ENCODE measurements at regions not wholly inside any gene's neighbourhood (a gene's known extent, or its start where the extent isn't known, plus 50 kb on each side); places are given as distances from the start of the nearest gene placed in this dataset.

- no peak for DNase-seq
Observed at GRCh38 chr6:104617591-104617990, 242.1 kb downstream of the HACE1 start.

GRCh38 chr6:104614394-104614793 is 245.3 kb downstream of the HACE1 start:
- no peak for DNase-seq

DNA sequence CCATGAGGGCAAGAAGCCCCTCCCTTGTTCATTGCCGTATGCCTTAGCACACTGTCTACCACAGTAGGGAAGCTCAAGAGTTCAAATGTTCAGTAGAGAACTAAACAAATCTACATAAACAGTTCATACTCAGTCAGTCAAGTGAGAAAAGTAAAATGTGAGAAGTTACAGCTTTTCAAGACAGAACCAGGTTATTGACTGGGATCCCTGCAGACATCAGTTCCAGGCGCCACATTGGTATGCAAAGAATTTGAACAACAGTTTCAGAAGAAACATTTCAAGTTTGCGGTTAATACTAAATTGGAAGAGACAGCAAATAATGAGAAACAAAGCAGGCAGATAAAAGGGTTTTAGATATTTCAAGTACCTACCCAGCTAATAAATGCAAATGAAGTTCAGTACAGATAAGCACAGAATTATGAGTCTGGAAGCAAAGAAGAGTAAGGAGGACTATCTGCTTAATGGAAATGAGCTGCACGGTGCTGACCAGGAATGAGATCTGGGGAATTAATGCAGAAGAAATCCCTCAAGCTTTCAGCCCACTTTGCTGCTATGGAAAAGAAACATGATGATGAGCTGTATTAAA is 246.2 kb downstream of the HACE1 start:
- no peak for DNase-seq

- DNase-seq = no peak
Observed at GRCh38 chr6:104612541-104612940, 247.2 kb downstream of the HACE1 start.

- DNase-seq = no peak
Observed at GRCh38 chr6:104608101-104608500, 251.6 kb downstream of the HACE1 start.

- no peak for DNase-seq
Observed at GRCh38 chr6:104607501-104607900, 252.2 kb downstream of the HACE1 start.

- DNase-seq = no peak
Observed at GRCh38 chr6:104606361-104606760, 253.4 kb downstream of the HACE1 start.

DNA sequence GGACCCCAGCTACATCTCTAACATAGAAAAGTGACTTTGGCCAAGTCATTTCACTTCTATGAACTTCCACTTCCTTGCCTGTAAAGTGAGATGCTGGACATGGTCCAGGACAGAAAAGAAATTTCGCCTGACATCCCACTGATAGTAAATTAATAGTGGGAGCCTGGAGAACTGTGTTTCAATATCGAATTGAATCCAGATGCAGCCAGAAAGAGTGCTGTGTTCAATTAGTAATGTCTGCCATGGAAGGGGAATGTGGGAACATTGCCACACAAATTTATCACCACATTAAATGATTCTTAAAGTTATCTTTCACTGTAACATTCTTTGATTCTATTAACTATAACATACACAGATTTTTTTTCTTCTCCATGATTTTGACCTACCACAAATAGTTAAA is 255.0 kb downstream of the HACE1 start:
- no peak for DNase-seq

- DNase-seq = no peak
Observed at GRCh38 chr6:104603108-104603745, 256.5 kb downstream of the HACE1 start.

DNA sequence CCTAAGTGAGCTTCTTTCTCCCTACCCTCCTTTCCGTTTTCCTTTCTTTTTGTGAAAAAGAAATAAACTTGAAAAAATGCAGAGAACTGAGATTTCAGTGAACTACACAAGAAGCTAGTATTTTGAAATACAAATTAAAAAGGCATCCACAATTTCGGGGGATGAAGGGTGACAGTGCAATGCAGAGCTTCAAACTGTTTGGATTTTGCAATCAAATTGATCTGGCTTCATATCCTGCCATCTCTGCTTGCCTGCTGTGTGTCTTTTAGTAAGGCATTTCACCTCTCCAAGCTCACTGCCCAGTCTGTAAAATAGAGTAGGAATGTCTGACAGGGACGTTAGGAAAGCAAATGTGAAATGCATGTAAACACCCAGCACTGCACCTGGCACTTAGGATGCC is 258.0 kb downstream of the HACE1 start:
- DNase-seq = no peak

DNA sequence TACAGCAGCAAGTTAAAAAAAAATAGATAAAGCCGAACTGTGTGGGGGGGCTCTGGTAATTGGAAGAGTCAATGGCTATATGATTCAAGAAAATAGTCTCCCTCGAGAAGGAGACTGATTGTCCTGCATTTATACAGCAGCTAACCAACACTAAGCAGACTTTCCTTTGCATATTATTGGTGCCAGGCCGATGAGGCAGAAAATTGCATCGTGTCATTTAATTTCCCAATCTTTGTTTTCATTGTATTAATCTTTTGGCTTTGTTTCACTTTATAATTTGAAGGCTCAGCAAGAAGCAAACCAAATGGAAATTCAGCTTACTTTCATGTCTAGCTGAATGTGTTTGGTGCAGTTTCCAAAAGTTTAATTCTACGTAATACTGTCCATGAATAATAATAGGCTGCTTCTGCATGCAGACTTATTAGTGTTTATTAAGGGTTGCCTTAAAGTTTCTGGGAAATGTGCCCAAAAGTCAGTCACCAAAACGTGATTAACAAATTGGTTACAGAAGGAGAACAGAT is 258.5 kb downstream of the HACE1 start:
- DNase-seq = no peak

GRCh38 chr6:104600639-104600931 is 259.1 kb downstream of the HACE1 start:
- no peak for DNase-seq

GRCh38 chr6:104599821-104600638 is 259.7 kb downstream of the HACE1 start:
- no peak for DNase-seq

DNA sequence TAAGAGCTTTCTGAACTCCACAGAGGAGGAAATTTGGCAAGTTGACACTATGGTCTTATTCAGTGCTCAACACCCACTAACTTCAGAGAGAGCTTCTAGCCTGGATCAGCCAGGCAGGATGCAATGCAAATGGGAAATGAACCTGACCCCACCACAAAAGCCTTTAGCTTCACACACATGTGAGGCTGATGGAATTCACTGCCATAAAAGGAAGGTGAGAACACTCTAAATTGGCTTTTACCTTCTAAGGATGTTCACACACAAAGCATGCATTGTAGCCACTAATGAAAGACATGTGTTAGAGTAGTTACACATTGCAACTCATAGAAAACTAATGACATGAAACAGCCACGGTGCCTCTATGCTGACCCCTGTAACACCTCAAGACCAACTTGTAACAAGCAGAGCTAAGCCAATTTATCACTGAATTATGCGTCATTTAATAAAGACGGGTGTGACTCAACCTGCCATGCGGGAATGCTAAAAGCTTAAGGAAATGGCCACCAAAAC is 262.1 kb downstream of the HACE1 start:
- DNase-seq = no peak

DNA sequence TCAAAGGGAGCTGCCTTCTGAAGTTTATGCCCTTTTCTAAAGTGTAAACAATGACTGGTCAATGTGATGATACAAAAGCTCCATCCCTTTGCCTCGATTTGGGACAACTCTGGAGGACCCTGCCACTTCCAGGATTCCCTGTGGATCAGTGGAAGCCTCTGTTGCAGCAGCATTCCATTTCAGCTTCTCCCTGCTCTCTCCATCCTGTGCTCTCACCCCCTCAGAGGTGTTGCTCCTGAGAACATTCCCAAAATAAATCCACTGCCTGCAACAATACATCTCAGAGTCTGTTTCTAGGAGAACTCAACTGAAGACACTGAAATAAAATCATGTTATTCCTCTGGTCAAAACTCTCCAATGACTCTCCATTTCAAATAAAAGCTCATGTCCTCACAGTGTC is 263.6 kb downstream of the HACE1 start:
- DNase-seq = no peak

GRCh38 chr6:104595311-104595820 is 264.4 kb downstream of the HACE1 start:
- DNase-seq = peak in 1 of 56 donors; percentile 39

GRCh38 chr6:104591573-104592334 is 268.0 kb downstream of the HACE1 start:
- DNase-seq = no peak

DNA sequence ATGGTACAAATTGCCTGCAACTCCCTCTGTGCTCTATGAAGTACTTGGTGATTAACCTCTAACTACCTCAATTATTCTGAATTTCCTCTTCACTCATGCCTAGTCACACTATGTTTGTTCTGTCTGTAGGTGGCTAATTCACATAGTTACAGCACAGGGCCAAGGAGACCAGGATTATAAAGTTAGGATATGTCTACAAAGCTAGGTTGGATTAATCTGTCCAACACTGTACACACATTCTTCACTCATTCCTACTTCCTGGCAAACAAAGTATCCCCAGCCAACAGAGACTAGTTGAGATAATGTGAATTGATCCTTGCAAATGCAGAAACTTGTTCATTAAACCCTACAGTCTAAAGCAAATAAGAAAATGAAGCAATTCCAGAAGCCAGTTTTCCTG is 269.8 kb downstream of the HACE1 start:
- DNase-seq = no peak

DNA sequence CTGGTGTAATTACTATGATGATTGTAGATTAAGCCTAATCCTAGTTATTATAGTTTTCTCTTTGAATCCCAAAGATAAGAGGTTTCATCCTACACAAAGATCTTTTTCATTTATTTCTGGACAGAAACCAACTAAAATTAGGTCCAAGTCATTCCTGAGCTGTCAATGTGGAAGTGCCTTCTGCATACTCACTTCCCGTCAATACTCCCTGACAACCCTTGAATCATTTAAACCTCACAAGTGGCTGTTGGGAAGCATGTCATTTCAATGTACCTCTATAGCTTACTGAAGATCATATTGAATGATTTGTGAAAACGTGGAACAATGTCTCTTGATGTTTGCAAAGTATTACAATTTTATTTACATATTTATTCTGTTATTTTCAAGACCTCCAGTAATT is 274.1 kb downstream of the HACE1 start:
- DNase-seq = no peak

GRCh38 chr6:104580452-104580851 is 279.3 kb downstream of the HACE1 start:
- no peak for DNase-seq

DNA sequence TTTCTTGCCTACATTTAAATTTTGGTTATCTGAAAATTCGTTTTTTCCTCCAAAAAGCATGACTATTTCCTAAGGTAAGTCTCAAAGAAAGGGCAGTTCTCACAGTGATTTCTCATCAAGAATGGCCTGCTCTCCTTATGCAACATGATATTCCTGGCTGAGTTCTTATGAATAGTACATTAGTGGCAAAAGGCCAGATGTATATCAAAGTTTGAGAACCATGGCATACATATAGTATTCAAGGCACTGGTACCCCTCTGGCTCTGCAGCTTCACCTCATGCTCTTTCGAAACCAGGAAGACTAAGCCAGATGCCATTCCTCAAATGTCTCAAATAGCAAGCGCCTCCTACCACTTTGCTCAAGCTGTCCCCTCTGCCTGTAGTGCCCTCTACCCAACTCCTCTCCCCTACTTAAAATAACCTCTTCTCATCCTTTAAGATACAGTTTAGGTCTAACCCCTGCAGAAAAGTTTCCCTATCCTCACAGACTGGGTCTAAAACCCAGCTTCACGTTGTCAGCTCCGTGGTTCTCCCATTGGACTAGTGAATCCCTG is 280.3 kb downstream of the HACE1 start:
- DNase-seq = no peak
